Spleen (tissue), 7 donors: ENCODE measurements at regions not wholly inside any gene's neighbourhood (a gene's known extent, or its start where the extent isn't known, plus 50 kb on each side); places are given as distances from the start of the nearest gene placed in this dataset.

Experiments used
- CTCF ChIP-seq, 11 experiments: fragments of 200-600 bp in 7 of 11; fragments of 450-650 bp in 4 of 11; sonication (generic) in 4 of 11; IDR thresholded peaks in 8 of 11; conservative IDR thresholded peaks in 3 of 11; 1 replicate in 7 of 11; 2 replicates in 4 of 11; pipeline versions ENCODE4 v1.4.0 to v1.8.0; 2016 to 2021; ENCODE audit warnings: antibody characterized with exemption in 11 of 11, inconsistent platforms in 4 of 11, mild to moderate bottlenecking in 1 of 11
- POLR2A ChIP-seq, 3 donors: fragments of 450-650 bp; IDR thresholded peaks; one replicate each; pipeline ENCODE4 v1.5.1; 2017; ENCODE audit warnings: antibody characterized with exemption in 3 of 3, mild to moderate bottlenecking in 1 of 3
- POLR2AphosphoS5 ChIP-seq, 3 donors: sonication (generic); formaldehyde crosslinking; IDR thresholded peaks; one replicate each; pipeline ENCODE4 v1.5.1; 2017; ENCODE audit warnings: antibody characterized with exemption in 3 of 3
- donor health status: DM: no; HTN: no; CAD: no; lungs with moderate emphysema.
- donor health status: DM: no; HTN: no; CAD: no.
- donor health status: DM: no; HTN: no; CAD: no.

GRCh38 chr12:60197589-60197988, 601.8 kb downstream of the SLC16A7 start:
- TF ChIP-seq POLR2A (IDR thresholded peaks at IDR 0.05) (no peak), CTCF (IDR thresholded peaks at IDR 0.05 in 8 of 11, conservative IDR thresholded peaks at IDR 0.05 in 3 of 11) (no peak), POLR2AphosphoS5 (IDR thresholded peaks at IDR 0.05) (no peak)
